ENCODE measurements at regions not wholly inside any gene's neighbourhood (a gene's known extent, or its start where the extent isn't known, plus 50 kb on each side); places are given as distances from the start of the nearest gene placed in this dataset.

- TF ChIP-seq CTCF (IDR thresholded peaks at IDR 0.05) (peak in 4 of 7 experiments; percentile 40 to 64 (median 50)), POLR2A (IDR thresholded peaks at IDR 0.05) (no peak), POLR2AphosphoS5 (IDR thresholded peaks at IDR 0.05) (no peak), EP300 (IDR thresholded peaks at IDR 0.05) (no peak)
These were observed 531.1 kb upstream of the STEAP1 start for GRCh38 chr7:89623018-89623672.
